CD8-positive, alpha-beta memory T cell (primary cell): ENCODE measurements at regions not wholly inside any gene's neighbourhood (a gene's known extent, or its start where the extent isn't known, plus 50 kb on each side); places are given as distances from the start of the nearest gene placed in this dataset.

Experiments used
- CTCF ChIA-PET: fragments of 350-600 bp; sonication (Branson Sonifier 250); formaldehyde crosslinking; loops from one replicate; lab custom pipeline; 2021; ENCODE audit warnings: antibody characterized with exemption; lab: Charles Lee
- POLR2A ChIA-PET: fragments of 350-600 bp; sonication (Branson Sonifier 250); formaldehyde crosslinking; loops from one replicate; lab custom pipeline; 2021; ENCODE audit warnings: antibody characterized with exemption; lab: Charles Lee
- DNase-seq, 5 donors: peaks; one replicate each; pipeline versions ENCODE4 v3.0.0 to v3.0.0-alpha.2; 2020 to 2022; ENCODE audit warnings: mixed read lengths in 1 of 5
- H3K27ac ChIP-seq: one replicate; pipeline ENCODE4 v1.7.0; 2013; ENCODE audit warnings: low read depth, mild to moderate bottlenecking, low read length, moderate library complexity
- H3K27me3 ChIP-seq: 2 replicates; pipeline ENCODE4 v1.7.0; 2013; ENCODE audit warnings: low read length, mild to moderate bottlenecking; ENCODE audit not compliant: insufficient read depth, poor library complexity, severe bottlenecking
- H3K36me3 ChIP-seq: 2 replicates; pipeline ENCODE4 v1.7.0; 2013; ENCODE audit warnings: mild to moderate bottlenecking, low read length, moderate library complexity; ENCODE audit not compliant: insufficient read depth
- H3K4me1 ChIP-seq: 2 replicates; pipeline ENCODE4 v1.7.0; 2013; ENCODE audit warnings: mild to moderate bottlenecking, low read length, moderate library complexity; ENCODE audit not compliant: insufficient read depth
- H3K4me3 ChIP-seq: 2 replicates; pipeline ENCODE4 v1.7.0; 2013; ENCODE audit warnings: mild to moderate bottlenecking, low read length
- H3K9me3 ChIP-seq: 2 replicates; pipeline ENCODE4 v1.7.0; 2013; ENCODE audit warnings: mild to moderate bottlenecking, low read length
- H3K27ac Mint-ChIP-seq, 8 donors: one replicate each; pipeline ENCODE4 v1.8.0; 2020 to 2021; ENCODE audit warnings: mixed read lengths in 8 of 8, mild to moderate bottlenecking in 6 of 8, inconsistent platforms in 3 of 8, moderate library complexity in 3 of 8
- H3K27me3 Mint-ChIP-seq, 2 donors: one replicate each; pipeline ENCODE4 v1.8.0; 2020 to 2021; ENCODE audit warnings: mixed read lengths in 2 of 2, mild to moderate bottlenecking in 1 of 2, moderate library complexity in 1 of 2
- H3K36me3 Mint-ChIP-seq, 3 donors: one replicate each; pipeline ENCODE4 v1.8.0; 2020 to 2021; ENCODE audit warnings: mixed read lengths in 3 of 3, inconsistent platforms in 1 of 3, mild to moderate bottlenecking in 1 of 3
- H3K4me1 Mint-ChIP-seq, 3 donors: one replicate each; pipeline ENCODE4 v1.8.0; 2020 to 2021; ENCODE audit warnings: mixed read lengths in 3 of 3, inconsistent platforms in 1 of 3, mild to moderate bottlenecking in 1 of 3
- H3K4me3 Mint-ChIP-seq, 7 donors: one replicate each; pipeline ENCODE4 v1.8.0; 2020 to 2021; ENCODE audit warnings: mixed read lengths in 7 of 7, mild to moderate bottlenecking in 6 of 7, moderate library complexity in 4 of 7, inconsistent platforms in 2 of 7
- H3K9me3 Mint-ChIP-seq, 5 donors: one replicate each; pipeline ENCODE4 v1.8.0; 2020 to 2022; ENCODE audit warnings: mixed read lengths in 5 of 5, mild to moderate bottlenecking in 3 of 5, moderate library complexity in 2 of 5, inconsistent platforms in 1 of 5

- Mint-ChIP-seq H3K9me3 (peaks cover 2 to 68% (median 14%) of the 10 kb centered on the region in 5 donors), H3K4me3 (no peak overlapping the region), H3K27ac (no peak overlapping the region), H3K4me1 (no peaks in the 10 kb centered on the region), H3K27me3 (no peaks in the 10 kb centered on the region), H3K36me3 (no peaks in the 10 kb centered on the region)
- no peaks in the 10 kb centered on the region for H3K36me3 ChIP-seq
- ChIA-PET CTCF (no interaction called here), POLR2A (no interaction called here)
- no peak for DNase-seq
- no peaks in the 10 kb centered on the region for H3K4me1 ChIP-seq
- no peak overlapping the region for H3K4me3 ChIP-seq
- no peaks in the 10 kb centered on the region for H3K9me3 ChIP-seq
- H3K27me3 ChIP-seq, result no peaks in the 10 kb centered on the region
- H3K27ac ChIP-seq, result no peak overlapping the region
Observed at GRCh38 chr14:26959437-26959836, 361.6 kb upstream of the NOVA1 start.

GRCh38 chr14:26959972-26960660 lies 362.3 kb upstream of the NOVA1 start:
- no peaks in the 10 kb centered on the region for H3K27me3 ChIP-seq
- Mint-ChIP-seq H3K27me3 (no peaks in the 10 kb centered on the region), H3K4me3 (no peak overlapping the region), H3K27ac (no peak overlapping the region), H3K9me3 (peaks cover 2 to 65% (median 16%) of the 10 kb centered on the region in 5 donors), H3K36me3 (no peaks in the 10 kb centered on the region), H3K4me1 (no peaks in the 10 kb centered on the region)
- DNase-seq, result no peak
- no peaks in the 10 kb centered on the region for H3K4me1 ChIP-seq
- H3K27ac ChIP-seq, result no peak overlapping the region
- CTCF ChIA-PET, result no interaction called here
- H3K9me3 ChIP-seq, result no peaks in the 10 kb centered on the region
- no peak overlapping the region for H3K4me3 ChIP-seq
- H3K36me3 ChIP-seq, result no peaks in the 10 kb centered on the region
- POLR2A ChIA-PET, result no interaction called here

DNA sequence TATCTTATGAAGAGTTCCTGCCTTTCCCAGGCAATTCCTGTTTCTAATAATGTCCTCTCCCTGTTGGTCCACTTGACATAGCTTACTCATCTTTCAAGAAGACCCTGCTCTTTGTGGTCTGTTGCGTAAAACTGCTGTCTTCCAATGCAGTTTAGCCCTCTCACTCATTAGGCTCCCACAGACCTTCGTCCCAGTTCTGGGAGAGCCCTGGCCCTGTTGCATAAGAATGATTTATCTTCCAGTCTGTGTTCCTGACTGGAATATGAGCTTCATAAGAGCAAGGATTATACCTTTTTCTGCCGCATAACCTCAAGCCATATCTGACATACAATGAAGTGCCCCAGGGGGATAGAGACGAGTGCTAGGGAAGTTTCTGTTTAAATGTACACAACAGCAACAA lies 365.9 kb upstream of the NOVA1 start:
- H3K36me3 Mint-ChIP-seq, result no peaks in the 10 kb centered on the region

GRCh38 chr14:26965490-26965889 lies 367.7 kb upstream of the NOVA1 start:
- H3K4me1 Mint-ChIP-seq, result no peaks in the 10 kb centered on the region
- no peak overlapping the region for H3K4me3 Mint-ChIP-seq
- H3K27ac ChIP-seq, result no peak overlapping the region
- no peaks in the 10 kb centered on the region for H3K27me3 ChIP-seq
- H3K36me3 Mint-ChIP-seq, result no peaks in the 10 kb centered on the region
- no peaks in the 10 kb centered on the region for H3K36me3 ChIP-seq
- CTCF ChIA-PET, result no interaction called here
- POLR2A ChIA-PET, result no interaction called here
- peaks cover 0 to 1% of the 10 kb centered on the region in 2 donors for H3K27me3 Mint-ChIP-seq
- no peak overlapping the region for H3K27ac Mint-ChIP-seq
- no peaks in the 10 kb centered on the region for H3K4me1 ChIP-seq
- no peak for DNase-seq
- peaks cover 8 to 52% (median 12%) of the 10 kb centered on the region in 5 donors for H3K9me3 Mint-ChIP-seq
- no peak overlapping the region for H3K4me3 ChIP-seq
- H3K9me3 ChIP-seq, result no peaks in the 10 kb centered on the region

More for the DNA sequence above, 365.9 kb upstream of the NOVA1 start:
- H3K4me3 ChIP-seq, result no peak overlapping the region
- peaks cover 4 to 55% (median 11%) of the 10 kb centered on the region in 5 donors for H3K9me3 Mint-ChIP-seq
- peaks cover 0 to 1% of the 10 kb centered on the region in 2 donors for H3K27me3 Mint-ChIP-seq
- H3K9me3 ChIP-seq, result no peaks in the 10 kb centered on the region
- H3K36me3 ChIP-seq, result no peaks in the 10 kb centered on the region
- no peak overlapping the region for H3K27ac ChIP-seq
- CTCF ChIA-PET, result no interaction called here
- no peaks in the 10 kb centered on the region for H3K4me1 Mint-ChIP-seq
- H3K27me3 ChIP-seq, result no peaks in the 10 kb centered on the region
- no peaks in the 10 kb centered on the region for H3K4me1 ChIP-seq
- no peak for DNase-seq
- no peak overlapping the region for H3K27ac Mint-ChIP-seq
- H3K4me3 Mint-ChIP-seq, result no peak overlapping the region
- POLR2A ChIA-PET, result no interaction called here

DNA sequence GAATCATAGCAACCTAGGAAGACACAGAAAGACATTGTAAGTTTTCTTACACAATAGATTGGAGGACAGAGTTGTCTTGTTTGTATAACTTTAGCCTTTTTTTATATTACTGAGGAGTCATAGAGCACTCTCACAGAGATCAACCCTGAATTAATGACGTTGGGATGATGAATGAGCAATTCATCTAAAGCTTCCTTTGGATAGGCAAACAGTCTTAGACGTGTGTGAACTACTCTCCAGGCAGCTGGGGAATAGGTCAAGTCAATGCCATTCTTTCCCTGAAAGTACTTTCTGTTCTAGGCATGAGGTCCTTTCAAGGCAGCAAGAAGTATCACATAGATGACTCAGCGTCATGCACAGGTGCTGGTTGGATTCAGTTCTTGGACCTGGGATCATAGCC lies 369.1 kb upstream of the NOVA1 start:
- H3K27me3 Mint-ChIP-seq, result peaks cover 0 to 1% of the 10 kb centered on the region in 2 donors
- Histone ChIP-seq H3K4me3 (no peak overlapping the region), H3K27me3 (no peaks in the 10 kb centered on the region), H3K27ac (no peak overlapping the region), H3K9me3 (no peaks in the 10 kb centered on the region), H3K4me1 (no peaks in the 10 kb centered on the region), H3K36me3 (no peaks in the 10 kb centered on the region)
- H3K27ac Mint-ChIP-seq, result no peak overlapping the region
- no peaks in the 10 kb centered on the region for H3K4me1 Mint-ChIP-seq
- no peak for DNase-seq
- H3K4me3 Mint-ChIP-seq, result no peak overlapping the region
- H3K9me3 Mint-ChIP-seq, result peaks cover 11 to 42% (median 14%) of the 10 kb centered on the region in 5 donors
- CTCF ChIA-PET, result no interaction called here
- H3K36me3 Mint-ChIP-seq, result no peaks in the 10 kb centered on the region
- POLR2A ChIA-PET, result no interaction called here

GRCh38 chr14:26974965-26975364 lies 377.1 kb upstream of the NOVA1 start:
- H3K9me3 Mint-ChIP-seq, result peaks cover 3 to 29% (median 11%) of the 10 kb centered on the region in 5 donors
- H3K27ac Mint-ChIP-seq, result no peak overlapping the region

DNA sequence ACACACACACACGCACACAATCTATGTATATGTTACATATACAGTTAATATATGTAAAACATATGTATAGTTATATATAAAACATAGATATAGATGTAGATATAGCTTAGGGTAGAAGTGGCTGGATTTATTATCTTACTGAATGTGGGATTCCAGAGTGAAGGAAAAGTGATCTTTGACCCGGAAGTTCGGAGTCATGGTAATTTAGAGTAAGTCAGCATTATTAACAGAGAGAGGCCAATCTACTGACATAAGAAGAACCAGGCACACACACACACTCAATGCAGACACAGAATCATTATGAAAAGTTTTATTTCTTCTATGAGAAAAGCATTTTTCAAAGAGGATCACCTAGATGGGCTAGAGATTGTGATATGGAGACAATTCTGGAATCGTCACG lies 384.2 kb upstream of the NOVA1 start:
- H3K9me3 ChIP-seq, result no peaks in the 10 kb centered on the region
- H3K4me3 ChIP-seq, result no peak overlapping the region
- no peak for DNase-seq
- CTCF ChIA-PET, result no interaction called here
- no peaks in the 10 kb centered on the region for H3K27me3 ChIP-seq
- H3K4me1 ChIP-seq, result no peaks in the 10 kb centered on the region
- no peak overlapping the region for H3K27ac ChIP-seq
- POLR2A ChIA-PET, result no interaction called here
- Mint-ChIP-seq H3K4me1 (no peaks in the 10 kb centered on the region), H3K27me3 (no peaks in the 10 kb centered on the region), H3K36me3 (no peaks in the 10 kb centered on the region), H3K27ac (no peak overlapping the region), H3K9me3 (peaks cover 10 to 22% (median 14%) of the 10 kb centered on the region in 5 donors), H3K4me3 (no peak overlapping the region)
- no peaks in the 10 kb centered on the region for H3K36me3 ChIP-seq

More at GRCh38 chr14:26974965-26975364, 377.1 kb upstream of the NOVA1 start:
- Histone ChIP-seq H3K27me3 (no peaks in the 10 kb centered on the region), H3K4me1 (no peaks in the 10 kb centered on the region), H3K4me3 (no peak overlapping the region), H3K9me3 (no peaks in the 10 kb centered on the region), H3K36me3 (no peaks in the 10 kb centered on the region), H3K27ac (no peak overlapping the region)
- no peaks in the 10 kb centered on the region for H3K36me3 Mint-ChIP-seq
- no peaks in the 10 kb centered on the region for H3K4me1 Mint-ChIP-seq
- no peak for DNase-seq
- no peak overlapping the region for H3K4me3 Mint-ChIP-seq
- no peaks in the 10 kb centered on the region for H3K27me3 Mint-ChIP-seq
- POLR2A ChIA-PET, result no interaction called here
- CTCF ChIA-PET, result no interaction called here

DNA sequence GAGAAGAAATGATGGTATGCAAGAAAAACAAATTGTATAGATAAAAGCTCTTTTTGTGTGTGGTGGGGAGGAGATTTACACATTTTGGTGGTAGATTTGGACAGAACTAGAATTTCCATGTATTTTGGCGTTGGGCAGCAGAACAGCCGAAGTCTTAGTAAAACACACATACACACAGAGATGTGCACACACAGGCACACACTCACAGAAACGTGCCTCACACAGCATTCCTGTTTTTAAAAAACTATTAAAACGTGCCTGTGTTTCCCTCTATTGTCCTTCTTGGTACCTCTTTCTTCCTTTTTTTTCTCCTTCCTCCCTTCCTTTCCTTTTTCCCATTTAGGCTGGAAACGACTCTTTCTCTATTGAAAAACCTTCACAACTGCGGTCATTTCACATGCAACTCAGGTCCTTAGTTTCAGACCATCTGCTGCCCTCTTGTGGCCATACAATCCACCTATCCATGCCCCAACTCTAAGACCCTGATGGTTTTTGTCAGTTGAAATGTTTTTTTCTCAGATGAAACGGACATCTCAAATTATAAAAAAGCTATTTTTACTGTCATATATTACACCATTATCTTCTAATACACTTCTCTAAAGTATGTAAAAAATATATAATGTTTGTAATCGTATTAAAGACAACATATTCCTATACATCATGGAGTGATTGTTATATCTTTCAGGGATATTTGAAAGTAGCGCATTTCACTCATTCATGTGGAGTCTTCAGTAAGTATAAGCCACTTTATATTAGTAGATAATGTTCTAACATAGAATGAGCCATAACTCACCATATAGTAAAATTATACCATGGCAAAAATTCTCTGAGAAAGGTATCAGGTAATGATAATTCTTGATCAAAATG lies 386.7 kb upstream of the NOVA1 start:
- H3K36me3 ChIP-seq, result no peaks in the 10 kb centered on the region
- no peaks in the 10 kb centered on the region for H3K9me3 ChIP-seq
- no peaks in the 10 kb centered on the region for H3K27me3 Mint-ChIP-seq
- H3K9me3 Mint-ChIP-seq, result peaks cover 10 to 20% (median 16%) of the 10 kb centered on the region in 5 donors
- no peaks in the 10 kb centered on the region for H3K36me3 Mint-ChIP-seq
- H3K4me3 Mint-ChIP-seq, result no peak overlapping the region
- no peak overlapping the region for H3K4me3 ChIP-seq
- H3K4me1 Mint-ChIP-seq, result no peaks in the 10 kb centered on the region
- H3K27ac Mint-ChIP-seq, result no peak overlapping the region
- H3K27ac ChIP-seq, result no peak overlapping the region
- DNase-seq, result no peak
- ChIA-PET POLR2A (no interaction called here), CTCF (no interaction called here)
- no peaks in the 10 kb centered on the region for H3K27me3 ChIP-seq
- no peaks in the 10 kb centered on the region for H3K4me1 ChIP-seq
